Upper lobe of left lung (tissue), 4 donors: ENCODE measurements at regions not wholly inside any gene's neighbourhood (a gene's known extent, or its start where the extent isn't known, plus 50 kb on each side); places are given as distances from the start of the nearest gene placed in this dataset.

Experiments
- EP300 ChIP-seq, 4 donors: sonication (generic); formaldehyde crosslinking; IDR thresholded peaks; one replicate each; pipeline ENCODE4 v1.5.1; 2017; ENCODE audit warnings: antibody characterized with exemption in 4 of 4, control low read depth in 2 of 4
- POLR2A ChIP-seq, 4 donors: fragments of 450-650 bp; IDR thresholded peaks; one replicate each; pipeline ENCODE4 v1.5.1; 2016 to 2017; ENCODE audit warnings: antibody characterized with exemption in 4 of 4, mild to moderate bottlenecking in 2 of 4
- POLR2AphosphoS5 ChIP-seq, 2 donors: sonication (generic); formaldehyde crosslinking; IDR thresholded peaks; one replicate each; pipeline ENCODE4 v1.5.1; 2017; ENCODE audit warnings: antibody characterized with exemption in 2 of 2
- TF ChIP-seq, protein P1 (sequence below), 6 experiments: fragments of 450-650 bp in 4 of 6; fragments of 200-600 bp in 2 of 6; sonication (generic) in 2 of 6; IDR thresholded peaks; one replicate each; pipeline ENCODE4 v1.5.1; 2016 to 2019; ENCODE audit warnings: antibody characterized with exemption in 6 of 6

DNA sequence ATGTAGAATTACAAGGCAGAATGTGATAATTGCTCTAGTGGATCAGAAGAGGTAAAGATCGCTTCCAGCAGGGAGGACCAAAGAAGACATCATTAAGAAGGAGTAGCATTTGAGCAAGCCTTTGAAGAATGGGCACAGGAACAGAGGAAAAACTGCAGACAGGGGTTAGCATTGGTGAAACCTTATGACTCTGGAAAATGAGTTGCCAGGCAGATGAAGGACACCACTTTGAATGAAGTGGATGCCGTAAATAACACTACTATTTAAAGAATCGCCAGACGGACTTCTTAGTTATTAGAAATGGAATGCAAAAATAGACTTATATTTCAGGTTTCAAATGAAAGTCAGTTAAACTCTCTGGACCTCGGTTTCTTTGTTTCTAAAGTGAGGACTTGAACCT lies 727.7 kb downstream of the USP25 start:
- TF ChIP-seq, protein P1, sequence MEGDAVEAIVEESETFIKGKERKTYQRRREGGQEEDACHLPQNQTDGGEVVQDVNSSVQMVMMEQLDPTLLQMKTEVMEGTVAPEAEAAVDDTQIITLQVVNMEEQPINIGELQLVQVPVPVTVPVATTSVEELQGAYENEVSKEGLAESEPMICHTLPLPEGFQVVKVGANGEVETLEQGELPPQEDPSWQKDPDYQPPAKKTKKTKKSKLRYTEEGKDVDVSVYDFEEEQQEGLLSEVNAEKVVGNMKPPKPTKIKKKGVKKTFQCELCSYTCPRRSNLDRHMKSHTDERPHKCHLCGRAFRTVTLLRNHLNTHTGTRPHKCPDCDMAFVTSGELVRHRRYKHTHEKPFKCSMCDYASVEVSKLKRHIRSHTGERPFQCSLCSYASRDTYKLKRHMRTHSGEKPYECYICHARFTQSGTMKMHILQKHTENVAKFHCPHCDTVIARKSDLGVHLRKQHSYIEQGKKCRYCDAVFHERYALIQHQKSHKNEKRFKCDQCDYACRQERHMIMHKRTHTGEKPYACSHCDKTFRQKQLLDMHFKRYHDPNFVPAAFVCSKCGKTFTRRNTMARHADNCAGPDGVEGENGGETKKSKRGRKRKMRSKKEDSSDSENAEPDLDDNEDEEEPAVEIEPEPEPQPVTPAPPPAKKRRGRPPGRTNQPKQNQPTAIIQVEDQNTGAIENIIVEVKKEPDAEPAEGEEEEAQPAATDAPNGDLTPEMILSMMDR (IDR thresholded peaks at IDR 0.05), result no peak
- TF ChIP-seq POLR2A (IDR thresholded peaks at IDR 0.05) (no peak), POLR2AphosphoS5 (IDR thresholded peaks at IDR 0.05) (no peak), EP300 (IDR thresholded peaks at IDR 0.05) (no peak)
